HepG2 (cell line): ENCODE measurements at regions not wholly inside any gene's neighbourhood (a gene's known extent, or its start where the extent isn't known, plus 50 kb on each side); places are given as distances from the start of the nearest gene placed in this dataset.

Experiments
- ARNTL ChIP-seq: sonication (generic); formaldehyde crosslinking; IDR thresholded peaks from 2 replicates; pipeline ENCODE4 v1.4.0; 2020; ENCODE audit warnings: mild to moderate bottlenecking, missing genetic modification reagents
- ATF2 ChIP-seq: sonication (generic); formaldehyde crosslinking; IDR thresholded peaks from 2 replicates; pipeline ENCODE4 v1.4.0; 2020; ENCODE audit warnings: missing genetic modification reagents
- ATF4 ChIP-seq, 2 experiments: fragments of 450-650 bp in 1 of 2; sonication (generic) in 1 of 2; formaldehyde crosslinking; IDR thresholded peaks; 2 replicates each; pipeline versions ENCODE4 v1.5.0 to v1.8.0; 2020 to 2022; ENCODE audit warnings: mild to moderate bottlenecking in 1 of 2, missing genetic modification reagents in 1 of 2
- ATF5 ChIP-seq: sonication (generic); formaldehyde crosslinking; IDR thresholded peaks from 2 replicates; pipeline ENCODE4 v1.4.0; 2020; ENCODE audit warnings: mild to moderate bottlenecking, low read depth, missing genetic modification reagents
- CBX2 ChIP-seq, 2 experiments: fragments of 200-600 bp in 1 of 2; sonication (generic); formaldehyde crosslinking in 1 of 2; IDR thresholded peaks; 2 replicates each; pipeline versions ENCODE4 v1.7.0 to v1.8.1; 2018 to 2022; ENCODE audit warnings: low read depth in 2 of 2, low read length in 1 of 2, mild to moderate bottlenecking in 1 of 2, missing genetic modification reagents in 1 of 2
- CEBPB ChIP-seq: IDR thresholded peaks from 2 replicates; pipeline ENCODE4 v1.6.1; 2011; ENCODE audit warnings: low read depth, low read length, improper control_type of control experiment, borderline replicate concordance
- ETV5 ChIP-seq: IDR thresholded peaks from 2 replicates; pipeline ENCODE4 v1.6.1; 2018; ENCODE audit warnings: missing biosample characterization, missing genetic modification reagents, inconsistent platforms, borderline replicate concordance
- HNF4A ChIP-seq: sonication (generic); formaldehyde crosslinking; IDR thresholded peaks from 2 replicates; pipeline ENCODE4 v1.4.0; 2020; ENCODE audit warnings: missing genetic modification reagents
- ISX ChIP-seq: sonication (generic); formaldehyde crosslinking; conservative IDR thresholded peaks from 2 replicates; pipeline ENCODE4 v1.5.0; 2020; ENCODE audit warnings: missing genetic modification reagents
- KDM5B ChIP-seq: sonication (generic); formaldehyde crosslinking; IDR thresholded peaks from 2 replicates; pipeline ENCODE4 v1.4.0; 2020; ENCODE audit warnings: missing genetic modification reagents, mild to moderate bottlenecking, borderline replicate concordance
- MAFG ChIP-seq: sonication (generic); formaldehyde crosslinking; IDR thresholded peaks from 2 replicates; pipeline ENCODE4 v1.5.1; 2020; ENCODE audit warnings: mild to moderate bottlenecking, missing genetic modification reagents
- POGK ChIP-seq: sonication (generic); formaldehyde crosslinking; conservative IDR thresholded peaks from 2 replicates; pipeline ENCODE4 v1.8.0; 2022; ENCODE audit warnings: mild to moderate bottlenecking, moderate library complexity, missing genetic modification reagents
- RBM39 ChIP-seq: fragments of 200-400 bp; formaldehyde crosslinking; IDR thresholded peaks from one replicate; pipeline ENCODE4 v1.6.1; 2018; ENCODE audit warnings: antibody characterized with exemption, mild to moderate bottlenecking, low read depth, low read length; ENCODE audit not compliant: poor library complexity, severe bottlenecking
- ZBTB20 ChIP-seq: sonication (generic); formaldehyde crosslinking; IDR thresholded peaks from 2 replicates; pipeline ENCODE4 v1.8.1; 2023; ENCODE audit warnings: missing genetic modification reagents, low read depth, mild to moderate bottlenecking, borderline replicate concordance
- ZBTB8A ChIP-seq: sonication (generic); formaldehyde crosslinking; IDR thresholded peaks from 2 replicates; pipeline ENCODE4 v1.4.0; 2020; ENCODE audit warnings: mild to moderate bottlenecking, low read depth, missing genetic modification reagents, borderline replicate concordance
- ZNF292 ChIP-seq: sonication (generic); formaldehyde crosslinking; IDR thresholded peaks from 2 replicates; pipeline ENCODE4 v1.8.1; 2022; ENCODE audit warnings: mild to moderate bottlenecking, low read depth, missing genetic modification reagents, borderline replicate concordance
- ZNF44 ChIP-seq: sonication (generic); formaldehyde crosslinking; IDR thresholded peaks from 2 replicates; pipeline ENCODE4 v1.5.1; 2020; ENCODE audit warnings: mild to moderate bottlenecking, missing genetic modification reagents
- ZNF460 ChIP-seq: sonication (generic); formaldehyde crosslinking; IDR thresholded peaks from 2 replicates; pipeline ENCODE4 v1.5.1; 2020; ENCODE audit warnings: missing genetic modification reagents, mild to moderate bottlenecking, borderline replicate concordance
- ZNF567 ChIP-seq: sonication (generic); formaldehyde crosslinking; IDR thresholded peaks from 2 replicates; pipeline ENCODE4 v1.8.1; 2023; ENCODE audit warnings: mild to moderate bottlenecking, missing genetic modification reagents, borderline replicate concordance
- ZNF574 ChIP-seq: sonication (generic); formaldehyde crosslinking; IDR thresholded peaks from 2 replicates; pipeline ENCODE4 v1.4.0; 2020; ENCODE audit warnings: missing genetic modification reagents
- ZSCAN20 ChIP-seq: sonication (generic); formaldehyde crosslinking; IDR thresholded peaks from 2 replicates; pipeline ENCODE4 v1.4.0; 2020; ENCODE audit warnings: missing genetic modification reagents, mild to moderate bottlenecking, borderline replicate concordance

- TF ChIP-seq ISX (no peak), POGK (CRISPR knock-in tag) (0 out of 2 replicates have a peak, but pooled peaks have one; percentile 34), MAFG (CRISPR knock-in tag) (0 out of 2 replicates have a peak, but pooled peaks have one; percentile 37), ETV5 (CRISPR knock-in tag) (no peak; the same call in 1 of the 2 replicates), KDM5B (peak; percentile 45; the same call in 1 of the 2 replicates), ZNF292 (CRISPR knock-in tag) (peak; percentile 93; the same call in 1 of the 2 replicates), CEBPB (no peak), CBX2 (IDR thresholded peaks at IDR 0.05; ENCODE audit: low read depth, low read length) (no peak), CBX2 (CRISPR knock-in tag; IDR thresholded peaks at IDR 0.05; ENCODE audit: low read depth) (no peak), ZNF567 (CRISPR knock-in tag) (no peak; the same call in 1 of the 2 replicates), ATF5 (CRISPR knock-in tag) (no peak), ZBTB8A (CRISPR knock-in tag) (no peak), ATF4 (CRISPR knock-in tag; IDR thresholded peaks at IDR 0.05) (0 out of 4 replicates have a peak, but pooled peaks of 1 of the 2 experiments have one; percentile 11), RBM39 (no peak), ARNTL (CRISPR knock-in tag) (peak; percentile 94), ATF2 (no peak), ZBTB20 (CRISPR knock-in tag) (0 out of 2 replicates have a peak, but pooled peaks have one; percentile 37), HNF4A (CRISPR knock-in tag) (peak; percentile 59), ZNF460 (CRISPR knock-in tag) (no peak; the same call in 1 of the 2 replicates), ZNF44 (peak; percentile 40; the same call in 1 of the 2 replicates), ZNF574 (CRISPR knock-in tag) (peak; percentile 69), ZSCAN20 (0 out of 2 replicates have a peak, but pooled peaks have one; percentile 27)
These were observed 53.2 kb upstream of the CDON start (continued) for GRCh38 chr11:126115816-126116331.
